ENCODE measurements at regions not wholly inside any gene's neighbourhood (a gene's known extent, or its start where the extent isn't known, plus 50 kb on each side); places are given as distances from the start of the nearest gene placed in this dataset.
A peak's percentile ranks its signal among the peaks of the same experiment; 100 is the strongest.
"Not testable (repeated sequence)": the region's sequence is repeated elsewhere in the genome, so short reads cannot be mapped to it uniquely, and the experiment has no call there.

DNA sequence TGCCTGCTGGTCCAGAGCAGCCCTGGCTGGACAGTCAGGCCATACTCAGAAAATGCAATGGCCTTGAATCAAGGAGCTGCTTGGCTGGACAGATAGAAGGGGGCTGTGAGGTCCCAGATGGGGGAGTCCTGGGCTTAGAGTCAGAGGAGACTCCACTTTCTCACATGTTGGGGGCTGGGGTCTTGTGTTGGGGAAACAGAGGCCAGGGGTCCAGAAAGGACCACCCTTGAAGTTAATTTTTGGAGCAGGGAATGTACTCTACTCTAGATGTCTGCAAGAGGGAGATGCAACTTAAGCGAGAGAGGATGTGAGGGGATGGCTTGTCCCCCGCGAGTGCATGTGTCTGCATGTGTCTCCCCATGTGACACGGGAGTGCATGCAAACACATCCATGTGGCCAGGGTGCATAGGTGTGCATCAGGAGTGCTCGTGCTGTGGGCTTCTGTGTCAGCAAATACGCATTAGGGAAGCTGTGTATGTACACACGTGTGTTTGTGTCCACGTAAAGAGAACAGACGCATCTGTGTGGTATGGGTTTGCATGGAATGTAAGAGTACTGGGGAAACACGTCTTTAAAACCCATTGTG lies 303.2 kb downstream of the MYCN start:
- no peak for DNase-seq

DNA sequence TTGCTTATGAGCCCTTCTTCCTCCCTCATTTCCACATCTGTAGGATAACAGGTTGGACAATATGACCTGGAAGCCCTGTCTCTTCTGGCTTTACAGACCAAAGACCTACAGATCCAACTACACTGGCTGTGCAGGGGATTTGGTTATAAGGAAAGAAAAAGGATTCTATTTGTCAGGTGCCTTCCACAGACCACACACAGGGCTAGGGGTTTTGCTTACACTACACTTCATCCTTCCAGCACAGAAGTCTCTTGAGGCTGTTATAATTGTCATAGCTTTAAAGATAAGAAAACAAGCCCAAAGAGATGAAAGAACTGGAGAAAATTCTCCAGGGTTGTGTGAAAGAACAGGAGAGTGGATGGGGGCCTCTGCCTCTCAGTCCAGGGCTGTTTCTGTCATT lies 302.6 kb downstream of the MYCN start:
- no peak for DNase-seq

DNA sequence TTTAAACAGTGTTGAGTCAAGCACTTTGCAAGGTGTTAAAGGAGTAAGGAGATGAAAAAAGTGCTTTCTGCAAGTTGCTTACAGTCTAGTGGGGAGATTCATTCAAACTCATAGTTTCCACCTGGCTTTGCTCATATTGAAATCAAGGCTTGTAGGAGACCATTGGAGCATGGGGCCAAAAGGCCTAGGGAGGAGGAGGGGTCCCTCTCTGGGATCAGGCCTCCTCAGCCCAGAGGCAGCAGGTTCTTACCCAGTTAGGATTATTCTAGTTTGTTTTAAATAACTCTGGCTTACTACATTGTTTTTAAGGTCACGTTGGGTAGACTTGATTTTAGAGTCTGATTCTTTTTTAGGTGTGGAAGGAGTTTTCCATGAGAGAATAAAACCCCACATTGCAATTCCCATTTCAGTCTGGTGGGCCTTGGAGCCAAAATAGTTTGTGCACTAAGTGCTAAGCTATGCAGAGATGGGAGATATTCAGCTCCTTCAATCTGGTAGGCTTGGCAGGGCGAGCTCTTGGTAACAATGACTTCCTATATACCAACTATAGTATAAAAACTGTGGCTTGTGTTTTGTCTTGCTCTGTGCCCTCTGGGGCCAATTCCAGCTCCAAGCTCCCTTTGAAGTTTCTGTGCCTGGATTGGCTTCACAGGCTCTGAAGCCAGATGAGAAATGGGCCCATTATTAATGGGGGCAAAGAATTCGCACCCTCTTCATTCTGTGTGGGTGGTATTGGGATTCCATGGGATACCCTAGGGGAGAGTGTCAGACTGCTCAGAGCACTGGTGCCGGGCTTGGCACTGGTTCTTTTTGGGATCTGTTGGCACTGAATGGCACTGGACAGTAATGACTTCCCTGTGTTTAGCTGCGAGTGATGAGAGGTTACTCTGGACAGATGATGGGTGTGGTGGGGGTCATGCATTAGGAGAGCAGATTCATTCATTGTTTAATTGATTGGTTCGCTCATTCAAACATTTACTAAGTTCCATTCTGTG lies 301.1 kb downstream of the MYCN start:
- no peak for DNase-seq

DNA sequence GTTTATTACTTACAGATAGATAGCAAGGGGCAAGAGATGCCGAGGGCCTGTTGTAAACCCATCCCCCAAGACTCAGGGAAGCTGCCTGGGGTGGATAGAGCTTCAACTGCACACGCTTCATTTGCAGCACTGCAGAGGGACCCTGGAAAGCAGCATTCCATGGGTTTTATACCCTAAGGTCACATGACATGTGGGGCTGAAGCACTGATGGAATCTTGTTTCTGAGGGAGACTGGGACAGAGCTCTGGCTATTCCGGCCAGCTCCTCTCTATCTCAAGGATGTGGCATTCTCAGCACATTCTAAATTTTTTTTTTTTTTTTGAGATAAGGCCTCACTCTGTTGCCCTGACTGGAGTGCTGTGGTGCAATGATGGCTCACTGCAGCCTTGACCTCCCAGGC lies 300.1 kb downstream of the MYCN start:
- DNase-seq, result no peak

DNA sequence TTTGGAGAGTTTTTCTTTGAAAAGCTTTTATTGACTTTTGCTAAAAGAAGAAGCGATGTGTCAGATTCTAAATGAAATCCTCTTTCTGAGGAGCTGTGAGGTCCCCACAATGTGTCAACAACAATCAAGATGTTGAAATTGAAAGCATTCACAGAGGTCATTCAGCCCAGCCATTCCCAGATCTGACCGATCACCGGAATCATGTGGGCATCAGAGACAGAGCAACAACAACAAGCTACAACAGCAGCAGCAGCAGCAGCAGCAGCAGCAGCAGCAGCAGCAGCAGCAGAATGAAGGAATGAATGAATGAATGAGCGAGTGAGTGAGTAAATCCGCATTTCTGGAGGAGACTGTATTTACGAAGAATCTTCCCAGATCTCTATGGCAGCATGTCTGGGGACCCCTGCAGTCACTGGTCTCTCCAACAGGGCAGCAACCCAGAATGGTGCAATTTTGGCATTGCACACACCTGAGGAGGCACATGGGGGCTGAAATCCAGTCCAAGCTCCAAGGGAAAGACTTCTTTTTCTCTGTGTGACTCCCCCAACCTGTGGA lies 299.0 kb downstream of the MYCN start:
- DNase-seq, result no peak

DNA sequence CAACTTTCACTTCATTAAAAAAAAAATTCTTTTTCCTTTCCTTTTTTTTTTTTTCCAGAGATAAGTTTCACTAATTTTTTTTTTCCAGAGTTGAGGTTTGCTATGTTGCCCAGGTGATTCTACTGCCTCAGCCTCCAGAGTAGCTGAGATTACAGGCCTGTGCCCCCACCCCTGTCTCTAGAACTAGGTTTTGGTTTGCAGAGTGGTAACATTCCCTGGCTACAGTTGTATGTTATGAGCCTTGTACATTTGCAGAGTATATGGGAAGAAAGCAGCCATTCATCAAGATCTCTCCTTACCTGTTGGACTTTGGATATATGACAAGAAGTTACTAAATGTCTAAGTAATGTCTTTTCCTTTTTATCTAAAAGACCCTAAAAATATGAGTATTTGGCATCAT lies 298.4 kb downstream of the MYCN start:
- no peak for DNase-seq

DNA sequence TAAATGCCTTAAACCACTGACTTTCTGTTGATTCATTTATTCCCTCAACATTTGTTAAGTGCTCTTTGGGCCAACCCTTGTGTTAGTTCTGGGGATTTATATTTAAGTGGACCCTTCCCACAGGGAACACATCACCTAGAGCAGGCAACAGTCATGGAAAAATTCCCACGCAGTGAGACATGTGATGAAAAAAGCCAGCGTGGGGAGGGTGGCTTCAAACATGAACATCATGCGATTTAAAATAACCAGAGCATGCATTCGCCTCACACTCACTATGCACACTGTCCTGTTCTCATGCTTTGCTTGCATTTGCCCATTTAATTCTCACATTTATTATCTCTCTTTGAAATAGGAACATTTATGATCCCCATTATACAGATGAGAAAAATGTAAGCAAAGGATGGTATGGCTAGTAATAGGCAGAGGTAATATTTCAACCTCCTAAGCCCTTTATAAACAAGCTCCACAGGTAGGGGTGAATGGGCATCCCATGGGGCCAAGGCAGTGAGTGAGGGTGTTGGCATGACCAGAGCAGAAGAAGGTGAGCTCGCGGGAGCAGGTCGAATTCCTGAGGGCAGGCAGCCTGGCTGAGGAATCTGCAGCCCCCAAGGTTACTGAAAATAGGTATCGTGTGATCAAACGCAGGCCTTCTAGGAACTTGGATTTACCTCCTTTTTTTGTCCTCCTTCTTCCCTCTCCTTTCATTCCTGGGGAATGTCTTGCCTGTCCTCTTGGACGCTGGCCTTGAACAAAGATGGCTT lies 297.8 kb downstream of the MYCN start:
- no peak for DNase-seq

DNA sequence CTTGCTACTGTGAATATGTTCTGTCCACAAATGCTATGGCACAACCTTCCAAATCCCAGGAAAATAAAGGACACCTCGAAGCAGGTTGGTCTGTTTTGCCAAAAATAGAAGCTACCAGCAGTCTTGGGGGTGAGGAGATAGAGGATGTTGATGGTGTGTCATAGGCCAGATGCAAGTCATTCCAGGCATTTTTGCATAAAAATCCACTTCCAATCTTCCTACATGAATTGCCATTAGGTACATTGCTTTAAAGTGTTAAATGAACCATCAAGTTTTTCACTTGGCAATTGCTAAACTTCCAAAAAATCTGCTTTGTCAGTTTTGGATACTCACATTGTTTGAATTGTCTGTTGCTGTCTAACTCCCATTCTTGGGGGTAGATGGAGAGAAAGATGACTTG lies 295.4 kb downstream of the MYCN start:
- no peak for DNase-seq

DNA sequence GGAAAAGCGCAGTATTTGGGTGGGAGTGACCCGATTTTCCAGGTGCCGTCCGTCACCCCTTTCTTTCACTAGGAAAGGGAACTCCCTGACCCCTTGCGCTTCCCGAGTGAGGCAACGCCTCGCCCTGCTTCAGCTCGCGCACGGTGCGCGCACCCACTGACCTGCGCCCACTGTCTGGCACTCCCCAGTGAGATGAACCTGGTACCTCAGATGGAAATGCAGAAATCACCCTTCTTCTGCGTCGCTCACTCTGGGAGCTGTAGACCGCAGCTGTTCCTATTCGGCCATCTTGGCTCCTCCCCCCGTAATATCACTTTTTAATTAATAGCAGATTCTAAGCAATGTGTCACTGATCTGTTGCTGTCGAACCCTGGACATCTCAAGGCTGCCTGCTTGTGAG lies 294.9 kb downstream of the MYCN start:
- DNase-seq, result not testable (repeated sequence)

DNA sequence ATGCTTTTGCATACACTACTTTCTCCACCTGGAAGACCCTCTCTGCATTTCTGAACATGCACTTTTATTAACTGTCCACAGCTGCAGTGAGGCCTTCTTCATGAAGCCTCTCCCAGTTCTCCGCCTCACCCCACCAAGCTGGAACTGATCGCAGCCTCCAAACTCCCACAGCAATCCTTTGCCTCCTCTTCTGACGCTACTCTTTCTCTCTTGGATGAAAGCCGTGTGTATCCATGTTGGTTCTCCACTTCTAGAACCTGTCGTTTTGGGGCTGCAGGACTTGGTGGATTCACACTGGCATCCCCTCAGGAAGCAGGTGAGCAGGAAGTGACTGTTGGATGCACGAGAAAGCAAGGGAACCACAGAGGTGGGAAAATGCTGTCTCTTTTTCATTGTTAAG lies 288.6 kb downstream of the MYCN start:
- no peak for DNase-seq

DNA sequence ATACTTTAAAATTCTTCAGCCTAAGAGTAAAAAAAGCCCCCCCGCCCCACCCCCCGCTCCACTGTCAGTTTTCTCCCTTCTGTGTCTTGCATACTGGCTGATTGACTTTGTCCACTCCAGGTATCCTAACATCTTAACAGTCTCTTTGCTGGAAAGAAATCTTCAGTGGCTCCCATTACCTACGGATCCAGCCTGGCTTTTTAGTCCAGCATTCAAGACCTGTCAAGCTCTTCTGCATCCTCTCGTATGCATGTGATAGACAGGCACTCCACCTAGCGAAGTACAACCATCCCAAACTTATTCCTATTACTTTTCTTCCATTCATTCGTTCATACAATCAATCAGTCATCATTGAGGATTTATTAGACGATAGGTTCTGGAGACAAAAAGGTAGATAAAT lies 288.1 kb downstream of the MYCN start:
- DNase-seq, result no peak

DNA sequence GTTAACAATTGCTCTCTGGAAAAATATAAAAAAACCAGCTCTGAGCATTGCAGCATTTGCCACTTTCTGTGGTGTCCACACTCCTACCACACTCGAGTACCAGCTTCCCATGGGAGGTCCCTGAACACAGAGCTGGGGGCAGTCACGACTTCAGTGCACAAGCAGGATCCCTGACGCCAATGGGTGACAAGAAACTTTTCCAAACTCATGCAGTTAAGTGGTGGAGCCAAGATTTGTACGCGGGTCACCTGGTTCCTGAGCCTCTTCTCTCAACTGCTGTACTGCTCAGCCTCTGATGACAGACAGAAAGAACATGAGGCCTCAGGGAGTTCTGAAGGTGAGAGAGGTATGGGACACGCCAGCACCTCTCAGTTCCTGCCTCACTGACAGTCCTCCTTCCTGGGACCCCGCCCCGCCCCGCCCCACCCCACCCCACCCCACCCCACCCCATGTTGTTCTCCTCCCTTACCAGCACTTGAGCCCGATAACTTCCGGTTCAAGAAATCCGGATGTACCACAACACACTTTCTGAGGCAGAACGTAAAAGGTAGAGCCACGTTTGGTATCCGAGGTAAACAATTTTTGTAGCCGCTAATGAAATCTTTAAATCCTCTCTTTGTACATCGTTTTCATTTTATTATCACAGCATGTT lies 287.6 kb downstream of the MYCN start:
- DNase-seq, result no peak

DNA sequence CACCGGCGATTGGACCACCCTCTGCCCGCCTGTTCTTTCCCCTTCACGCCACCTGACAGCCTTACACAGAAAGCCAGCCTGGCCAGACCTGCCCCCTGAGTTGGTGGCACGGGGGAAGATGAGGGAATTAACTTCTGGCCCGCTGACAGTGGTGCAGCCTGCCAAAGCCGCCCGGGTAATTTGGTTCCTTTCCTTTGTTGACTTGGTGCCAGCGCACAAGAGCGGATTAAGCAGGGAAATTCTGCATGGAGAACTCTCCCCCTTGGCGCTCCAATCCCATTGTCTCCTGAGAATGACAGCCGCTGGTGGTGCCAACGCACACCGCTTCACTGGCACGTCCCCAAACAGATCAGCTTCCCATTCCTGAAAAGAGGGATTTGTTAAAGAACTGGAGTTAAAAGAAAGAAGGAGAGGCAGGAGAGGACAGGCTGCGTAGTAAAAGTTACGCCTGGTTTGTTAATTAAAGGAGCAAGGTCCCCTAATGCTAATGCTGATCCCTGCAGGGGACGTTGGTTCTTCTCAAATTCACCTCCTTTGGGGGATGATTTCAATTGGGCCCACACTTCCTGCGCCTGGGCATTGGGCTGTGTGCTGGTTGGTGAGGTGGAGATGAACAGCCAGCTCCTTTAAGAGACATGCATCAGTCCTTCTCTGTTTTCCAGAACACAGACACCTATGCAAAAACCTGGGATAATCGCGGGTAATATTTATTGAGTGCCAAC lies 286.8 kb downstream of the MYCN start:
- DNase-seq, result peak; percentile 35

DNA sequence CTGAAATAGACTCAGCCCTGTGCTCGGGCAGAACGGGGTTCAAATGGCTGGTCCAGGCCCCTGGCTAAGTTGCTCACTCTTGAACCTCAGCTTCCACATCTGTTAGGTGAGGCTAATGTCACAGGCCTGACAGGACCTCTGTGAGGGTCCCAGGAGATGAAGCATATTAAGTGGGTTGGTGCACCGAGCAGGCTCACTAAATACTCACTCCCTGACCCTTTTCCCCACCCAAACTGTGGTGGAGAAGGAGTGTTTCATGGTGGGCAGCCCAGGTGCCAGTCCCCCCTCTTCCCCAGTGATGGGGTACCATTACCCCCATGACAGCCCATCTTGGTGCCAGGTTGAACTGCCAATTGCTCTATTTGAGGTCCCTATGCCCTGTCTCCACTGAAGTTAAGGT lies 286.0 kb downstream of the MYCN start:
- no peak for DNase-seq

DNA sequence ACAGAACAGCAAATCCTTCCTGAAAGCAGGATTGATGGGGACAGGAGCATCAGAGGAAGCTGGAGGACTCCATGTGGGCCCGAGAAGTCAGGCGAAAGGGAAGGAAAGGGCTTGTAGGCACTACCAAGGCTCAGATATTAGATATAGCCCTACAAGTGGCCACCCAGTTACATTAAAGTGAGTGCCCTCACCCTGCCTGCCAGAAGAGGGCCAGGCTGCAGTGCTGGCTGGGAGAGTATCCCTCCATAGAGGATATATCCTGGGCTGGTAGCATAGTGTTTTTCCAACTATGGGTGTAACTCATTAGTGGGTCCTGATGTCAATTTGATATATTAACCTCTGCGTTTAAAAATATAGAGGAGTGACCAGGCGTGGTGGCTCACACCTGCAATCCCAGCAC lies 285.2 kb downstream of the MYCN start:
- no peak for DNase-seq

DNA sequence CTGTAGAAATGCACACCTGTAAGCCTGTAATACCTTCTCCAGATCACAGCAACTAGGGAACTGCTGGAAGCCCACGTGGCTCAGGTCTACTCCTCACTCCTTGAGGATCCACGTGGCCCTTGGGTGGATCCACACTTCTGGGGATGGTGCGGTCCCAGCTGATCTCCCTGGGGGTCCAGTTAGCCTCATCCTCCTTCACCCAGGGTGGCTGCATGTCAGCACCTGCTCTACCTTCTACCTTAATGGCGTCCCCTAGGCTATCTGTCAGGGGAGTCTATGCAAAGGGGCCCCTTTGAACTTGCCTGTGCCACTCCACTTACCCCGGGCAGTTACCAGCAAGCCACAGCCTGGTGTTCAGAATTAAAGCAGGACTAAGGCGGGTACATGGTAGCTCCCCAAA lies 284.7 kb downstream of the MYCN start:
- no peak for DNase-seq

DNA sequence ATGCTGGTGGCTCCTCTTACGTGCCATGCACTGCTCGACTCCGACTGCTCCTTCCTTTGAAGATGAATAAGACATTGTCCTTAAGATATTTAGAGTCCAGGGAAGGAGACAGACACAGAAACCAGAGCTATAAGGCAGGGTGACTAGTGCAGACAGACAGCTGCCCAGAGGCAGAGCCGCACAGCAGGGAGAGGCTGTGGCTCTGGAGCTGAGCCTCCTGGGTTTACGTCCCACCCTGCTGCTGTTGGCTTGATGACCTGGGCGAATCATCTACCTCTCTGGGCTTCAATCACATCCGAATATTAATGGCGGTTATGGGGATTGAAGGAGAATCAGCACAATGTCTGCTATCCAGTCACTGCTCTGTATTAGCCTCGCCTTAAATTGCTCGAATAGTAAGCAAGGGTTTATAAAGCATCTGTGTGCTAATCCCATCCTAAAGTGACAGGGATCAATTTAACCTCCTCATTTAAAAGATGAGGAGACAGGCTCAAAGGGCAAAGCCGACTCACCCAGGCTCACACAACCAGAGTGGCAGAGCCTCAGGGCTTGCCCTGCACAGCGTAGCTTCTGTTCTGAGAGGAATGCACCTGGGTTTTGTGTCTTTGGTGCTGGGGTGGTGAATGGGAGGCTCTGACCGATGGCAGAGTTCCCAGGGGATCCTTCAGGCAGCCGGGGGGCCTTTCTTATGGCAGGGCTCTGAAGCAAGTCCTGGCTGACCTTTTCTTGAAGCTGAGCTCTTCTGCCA lies 284.1 kb downstream of the MYCN start:
- DNase-seq, result no peak

DNA sequence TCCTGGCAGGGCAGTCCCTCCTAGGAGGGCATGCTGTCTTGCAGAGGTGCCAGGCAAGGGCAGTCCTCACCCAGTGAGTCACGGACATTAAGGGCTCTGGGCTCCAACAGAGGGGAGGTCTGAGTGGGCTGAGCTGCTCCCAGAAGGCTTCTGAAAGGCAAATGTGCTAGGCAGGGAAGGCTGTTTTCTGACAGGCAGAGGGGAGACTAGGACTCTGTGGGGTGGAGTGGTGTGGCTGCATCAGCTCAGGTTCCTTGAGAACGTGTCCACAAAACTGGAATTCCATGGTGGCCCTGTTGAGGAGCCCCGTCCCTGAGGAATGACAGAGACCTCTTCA lies 283.5 kb downstream of the MYCN start:
- no peak for DNase-seq

DNA sequence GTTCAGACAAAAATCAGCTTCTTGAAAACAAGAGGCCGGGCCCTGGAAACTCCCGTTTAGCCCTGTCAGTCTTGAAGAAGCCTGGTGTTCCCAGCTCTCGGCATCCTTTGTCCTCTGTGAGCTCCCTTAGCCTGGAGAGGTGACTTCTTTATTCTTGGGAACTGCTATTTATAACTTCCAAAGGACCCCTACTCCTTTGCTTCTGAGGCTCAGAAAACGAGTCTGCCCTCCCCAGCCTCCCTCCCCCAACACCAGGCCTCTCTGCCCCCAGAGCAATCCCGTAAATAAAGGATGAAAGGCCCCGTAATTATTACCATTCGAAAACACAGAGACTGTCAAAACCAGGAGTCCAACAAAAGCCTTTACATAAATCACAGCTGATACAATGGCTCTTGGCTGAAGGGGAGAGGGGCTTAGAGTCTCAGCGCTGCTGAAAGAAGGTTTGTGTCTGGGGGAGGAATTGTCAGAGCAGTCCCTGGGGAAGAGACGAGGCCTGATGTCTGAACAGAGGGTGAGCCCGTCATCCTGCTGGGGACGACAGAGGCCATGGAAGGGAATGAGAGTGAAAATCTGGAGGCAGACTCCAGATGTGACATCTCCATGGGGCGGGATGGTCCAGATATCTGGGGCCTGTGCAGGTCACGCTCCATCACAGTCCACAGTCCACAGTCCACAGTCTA lies 283.0 kb downstream of the MYCN start:
- no peak for DNase-seq

DNA sequence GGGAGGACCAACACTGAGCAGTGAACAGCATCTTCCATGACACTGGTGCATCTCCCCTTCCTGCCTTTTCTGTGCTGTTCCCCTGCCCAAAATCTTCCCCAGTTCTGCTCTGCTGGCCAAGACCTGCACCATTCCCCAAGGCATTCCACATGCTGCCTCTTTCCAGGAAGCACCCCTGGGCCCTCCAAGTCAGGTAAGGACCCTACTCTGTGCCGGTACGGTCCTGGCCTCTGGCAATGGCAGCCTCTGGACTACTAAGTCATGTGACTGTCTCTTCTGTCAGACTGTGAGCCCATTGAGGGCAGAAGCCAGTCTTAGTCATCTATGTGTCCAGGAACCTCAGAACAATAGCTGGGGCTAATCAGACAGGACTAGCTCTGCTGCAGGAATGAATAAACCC lies 282.0 kb downstream of the MYCN start:
- DNase-seq, result no peak
